Stimulated activated CD4-positive, alpha-beta T cell treated with anti-CD3 and anti-CD28 coated beads, Interleukin-1b, Interleukin-23, amount 100 ng/mL, for 48 hours (primary cell): ENCODE measurements at regions not wholly inside any gene's neighbourhood (a gene's known extent, or its start where the extent isn't known, plus 50 kb on each side); places are given as distances from the start of the nearest gene placed in this dataset.
"Not testable (repeated sequence)": the region's sequence is repeated elsewhere in the genome, so short reads cannot be mapped to it uniquely, and the experiment has no call there.

Source experiments
- DNase-seq: peaks from one replicate; pipeline ENCODE4 v3.0.0-alpha.2; 2020

- DNase-seq: no peak
Observed at GRCh38 chr1:163583661-163584181, 262.0 kb downstream of the NUF2 start.

- no peak for DNase-seq
Observed at GRCh38 chr1:163585796-163586195, 264.0 kb downstream of the NUF2 start.

- no peak for DNase-seq
Observed at GRCh38 chr1:163588796-163589195, 267.0 kb downstream of the NUF2 start.

- no peak for DNase-seq
Observed at GRCh38 chr1:163589735-163590134, 268.0 kb downstream of the NUF2 start.

DNA sequence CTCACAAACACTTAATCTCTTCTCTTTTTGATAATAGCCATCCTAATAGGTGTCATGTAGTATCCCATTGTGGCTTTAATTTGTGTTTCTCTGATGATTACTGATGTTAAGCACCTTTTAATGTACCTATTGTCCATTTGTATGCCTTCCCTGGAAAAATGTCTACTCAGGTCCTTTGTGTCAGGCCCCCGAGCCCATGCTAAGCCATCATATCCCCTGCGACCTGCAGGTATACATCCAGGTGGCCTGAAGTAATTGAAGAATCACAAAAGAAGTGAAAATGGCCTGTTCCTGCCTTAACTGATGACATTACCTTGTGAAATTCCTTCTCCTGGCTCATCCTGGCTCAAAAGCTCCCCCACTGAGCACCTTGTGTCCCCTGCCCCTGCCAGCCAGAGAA is 269.4 kb downstream of the NUF2 start:
- DNase-seq: not testable (repeated sequence)

DNA sequence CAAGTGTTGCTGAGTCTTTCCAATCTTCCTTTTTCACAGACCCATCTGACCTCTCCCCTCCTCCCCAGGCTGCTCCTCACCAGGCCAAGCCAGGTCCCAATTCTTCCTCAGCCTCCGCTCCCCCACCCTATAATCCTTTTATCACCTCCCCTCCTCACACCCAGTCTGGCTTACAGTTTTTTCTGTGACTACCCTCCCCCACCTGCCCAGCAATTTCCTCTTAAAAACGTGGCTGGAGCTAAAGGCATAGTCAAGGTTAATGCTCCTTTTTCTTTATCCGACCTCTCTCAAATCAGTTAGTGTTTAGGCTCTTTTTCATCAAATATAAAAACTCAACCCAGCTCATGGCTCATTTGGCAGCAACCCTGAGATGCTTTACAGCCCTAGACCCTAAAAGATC is 270.9 kb downstream of the NUF2 start:
- not testable (repeated sequence) for DNase-seq

GRCh38 chr1:163596106-163596505 is 274.4 kb downstream of the NUF2 start:
- DNase-seq: not testable (repeated sequence)

- no peak for DNase-seq
Observed at GRCh38 chr1:163596541-163597258, 274.9 kb downstream of the NUF2 start.

- DNase-seq: no peak
Observed at GRCh38 chr1:163604321-163604720, 282.6 kb downstream of the NUF2 start.

- DNase-seq: no peak
Observed at GRCh38 chr1:163604896-163605295, 283.1 kb downstream of the NUF2 start.

DNA sequence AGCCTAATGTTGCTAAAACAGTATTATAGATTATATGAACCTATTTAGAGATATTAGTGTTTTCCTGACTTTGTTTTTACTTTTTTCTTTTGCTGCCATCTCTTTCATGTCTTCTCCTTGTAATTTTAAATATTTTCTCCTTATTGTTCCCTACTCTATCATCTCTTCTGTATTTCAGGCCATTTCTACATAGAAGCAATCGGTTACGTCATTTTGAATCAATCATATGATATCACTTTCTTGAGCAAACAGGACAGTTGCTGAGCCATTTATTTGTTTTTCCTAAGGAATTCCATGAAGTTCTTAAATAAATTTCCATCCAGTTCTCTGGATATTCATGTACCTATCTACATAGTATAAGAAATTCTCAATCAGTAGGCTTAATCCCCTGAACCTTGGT is 287.2 kb downstream of the NUF2 start:
- no peak for DNase-seq

- no peak for DNase-seq
Observed at GRCh38 chr1:163609858-163610257, 288.1 kb downstream of the NUF2 start.

GRCh38 chr1:163610486-163610885 is 288.7 kb downstream of the NUF2 start:
- DNase-seq: no peak

GRCh38 chr1:163614361-163614760 is 292.6 kb downstream of the NUF2 start:
- DNase-seq: no peak

- DNase-seq: no peak
Observed at GRCh38 chr1:163628034-163628773, 306.4 kb downstream of the NUF2 start.

GRCh38 chr1:163632269-163632668 is 310.5 kb downstream of the NUF2 start:
- DNase-seq: no peak

DNA sequence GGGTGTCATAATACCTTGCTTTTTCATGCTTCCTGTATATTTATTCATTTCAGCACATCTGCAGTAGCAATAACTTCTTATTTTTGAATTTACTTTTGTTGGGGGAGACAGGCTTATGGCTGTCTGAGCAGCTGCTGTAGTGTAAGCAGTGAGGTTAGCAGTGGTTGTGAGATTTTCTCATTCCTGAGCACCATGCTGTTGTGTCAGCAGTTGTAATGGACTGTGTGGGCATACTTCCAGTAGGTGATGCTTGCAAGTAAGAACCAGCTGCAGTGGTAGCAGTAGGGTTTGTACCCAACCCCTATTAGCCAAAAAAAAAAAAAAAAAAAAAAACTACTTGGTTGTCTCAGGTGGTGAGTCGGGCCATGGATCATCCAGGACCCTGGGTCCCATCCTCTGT is 311.6 kb downstream of the NUF2 start:
- DNase-seq: no peak

- not testable (repeated sequence) for DNase-seq
Observed at GRCh38 chr1:163645676-163646075, 323.9 kb downstream of the NUF2 start.

- no peak for DNase-seq
Observed at GRCh38 chr1:163650624-163651023, 328.9 kb downstream of the NUF2 start.

GRCh38 chr1:163652441-163652840 is 330.7 kb downstream of the NUF2 start:
- no peak for DNase-seq

DNA sequence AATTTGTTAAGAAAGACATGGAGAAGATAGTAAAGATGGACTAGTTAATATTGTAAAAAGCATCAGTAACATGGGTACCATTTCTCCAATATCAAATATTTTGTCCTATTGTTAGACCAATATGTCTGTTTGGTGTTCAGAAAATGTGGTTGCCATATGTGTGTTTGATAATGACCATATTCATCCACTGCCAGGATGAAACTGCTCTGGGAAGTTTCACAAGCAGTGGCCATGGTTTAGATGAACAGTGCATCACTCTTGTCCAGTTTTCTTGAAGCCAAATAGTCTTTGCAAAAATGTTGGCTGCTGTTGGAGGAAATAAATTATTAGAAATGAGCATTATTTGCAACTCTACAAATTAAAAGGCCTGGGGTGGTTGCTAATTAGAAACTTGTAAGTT is 333.8 kb downstream of the NUF2 start:
- no peak for DNase-seq

DNA sequence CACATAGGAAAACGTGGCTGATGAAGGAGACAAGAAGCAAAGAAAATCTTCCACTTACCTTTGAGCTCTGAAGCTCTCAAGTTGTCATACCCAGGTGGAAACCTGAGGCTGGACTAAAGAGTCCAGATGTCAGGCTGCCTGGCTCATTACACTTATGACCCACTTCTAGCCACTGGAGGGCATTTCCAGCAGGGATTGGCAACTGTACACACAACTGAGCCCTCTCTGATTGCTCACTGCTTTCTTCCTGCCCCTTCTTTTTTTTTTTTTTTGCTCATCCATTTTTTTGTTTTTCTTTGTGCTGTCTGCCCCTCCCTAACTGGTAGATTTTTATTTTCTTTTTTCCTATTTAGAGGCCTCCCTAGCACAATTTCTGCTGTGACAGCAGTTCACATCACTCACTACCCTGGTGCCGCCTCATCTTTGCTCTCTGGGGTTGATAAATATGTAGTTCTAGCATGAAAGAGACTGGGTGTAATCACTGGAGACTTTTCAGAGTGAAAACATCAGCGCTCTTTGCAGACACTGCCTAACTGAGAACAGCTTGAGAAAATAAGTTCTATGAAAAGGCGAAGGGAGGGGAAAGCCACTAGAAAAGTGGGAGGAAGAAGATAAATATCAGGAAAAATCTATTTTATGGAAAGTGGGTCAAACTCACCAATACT is 334.5 kb downstream of the NUF2 start:
- DNase-seq: no peak

DNA sequence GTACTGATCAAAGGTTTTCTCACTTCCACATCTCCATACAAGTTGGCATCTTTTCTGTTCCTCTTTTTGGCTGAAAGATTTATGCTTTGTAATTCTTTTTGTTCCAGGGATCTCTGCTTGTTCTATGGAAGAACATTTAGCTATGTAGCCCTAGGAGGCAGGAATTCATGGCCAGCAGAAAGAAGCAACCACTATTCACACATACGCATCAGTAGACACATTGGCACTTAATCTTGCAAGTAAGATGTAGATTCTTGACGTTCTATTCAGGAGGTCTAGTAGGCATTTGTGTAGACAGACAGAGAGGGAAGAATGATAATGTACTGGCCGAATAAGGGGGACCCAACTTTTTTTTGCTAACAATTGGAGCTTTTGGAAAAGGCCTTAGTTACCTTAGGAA is 336.0 kb downstream of the NUF2 start:
- DNase-seq: no peak

GRCh38 chr1:163661391-163661790 is 339.6 kb downstream of the NUF2 start:
- DNase-seq: no peak
